ENCODE measurements at regions not wholly inside any gene's neighbourhood (a gene's known extent, or its start where the extent isn't known, plus 50 kb on each side); places are given as distances from the start of the nearest gene placed in this dataset.

GRCh38 chr5:110288766-110289511 is 437.5 kb downstream of the TMEM232 start:
- H3K27ac ChIP-seq: no peak overlapping the region
- intact Hi-C loops (cut with DNase I): no loop called here
- WGBS, 4 donors: 67 to 85% (median 78%) methylated on average over 3 of the region's 3 CpGs
- no peaks in the 10 kb centered on the region for H3K4me1 ChIP-seq (replicated peaks in 1 of 2)
- TF ChIP-seq POLR2A (IDR thresholded peaks at IDR 0.05): no peak
- no peaks in the 10 kb centered on the region for H3K27me3 ChIP-seq
- no peak for DNase-seq
- no peak overlapping the region for H3K4me3 ChIP-seq
- no peaks in the 10 kb centered on the region for H3K9me3 ChIP-seq (replicated peaks in 1 of 3)
- no peaks in the 10 kb centered on the region for H3K36me3 ChIP-seq (replicated peaks in 1 of 2)

GRCh38 chr5:110289512-110289810 is 437.0 kb downstream of the TMEM232 start:
- WGBS, 4 donors: 42 to 58% (median 51%) methylated on average over 2 of the region's 2 CpGs
- H3K36me3 ChIP-seq (replicated peaks in 1 of 2): no peaks in the 10 kb centered on the region
- TF ChIP-seq POLR2A (IDR thresholded peaks at IDR 0.05) (no peak), CTCF (IDR thresholded peaks at IDR 0.05) (no peak)
- H3K9me3 ChIP-seq (replicated peaks in 1 of 3): no peaks in the 10 kb centered on the region
- no peak overlapping the region for H3K4me3 ChIP-seq
- DNase-seq: no peak
- no peak overlapping the region for H3K27ac ChIP-seq
- no peaks in the 10 kb centered on the region for H3K4me1 ChIP-seq (replicated peaks in 1 of 2)
- no peaks in the 10 kb centered on the region for H3K27me3 ChIP-seq
- intact Hi-C loops (cut with DNase I): no loop called here

GRCh38 chr5:110290542-110290941 is 435.9 kb downstream of the TMEM232 start:
- H3K4me3 ChIP-seq: no peak overlapping the region
- 45 to 85% (median 68%) methylated on average over 1 of the region's 1 CpG for WGBS, 4 donors
- H3K27me3 ChIP-seq: no peaks in the 10 kb centered on the region
- no peaks in the 10 kb centered on the region for H3K36me3 ChIP-seq (replicated peaks in 1 of 2)
- intact Hi-C loops (cut with DNase I): no loop called here
- no peak for TF ChIP-seq POLR2A (IDR thresholded peaks at IDR 0.05)
- TF ChIP-seq CTCF (IDR thresholded peaks at IDR 0.05): no peak
- no peaks in the 10 kb centered on the region for H3K4me1 ChIP-seq (replicated peaks in 1 of 2)
- no peak for DNase-seq
- no peaks in the 10 kb centered on the region for H3K9me3 ChIP-seq (replicated peaks in 1 of 3)
- no peak overlapping the region for H3K27ac ChIP-seq

GRCh38 chr5:110294281-110294680 is 432.2 kb downstream of the TMEM232 start:
- Histone ChIP-seq H3K4me1 (replicated peaks in 1 of 2) (no peaks in the 10 kb centered on the region), H3K36me3 (replicated peaks in 1 of 2) (no peaks in the 10 kb centered on the region), H3K27ac (no peak overlapping the region), H3K4me3 (no peak overlapping the region), H3K9me3 (replicated peaks in 1 of 3) (no peaks in the 10 kb centered on the region), H3K27me3 (no peaks in the 10 kb centered on the region)
- intact Hi-C loops (cut with DNase I): no loop called here
- 88 to 95% (median 91%) methylated on average over 3 of the region's 3 CpGs for WGBS, 4 donors
- no peak for DNase-seq
- TF ChIP-seq CTCF (IDR thresholded peaks at IDR 0.05) (no peak), POLR2A (IDR thresholded peaks at IDR 0.05) (no peak)

GRCh38 chr5:110297152-110297670 is 429.3 kb downstream of the TMEM232 start:
- intact Hi-C loops (cut with DNase I): no loop called here
- TF ChIP-seq POLR2A (IDR thresholded peaks at IDR 0.05) (no peak), CTCF (IDR thresholded peaks at IDR 0.05) (no peak)
- no peaks in the 10 kb centered on the region for H3K27me3 ChIP-seq
- no peak overlapping the region for H3K27ac ChIP-seq
- no peaks in the 10 kb centered on the region for H3K9me3 ChIP-seq (replicated peaks in 1 of 3)
- 40 to 50% (median 49%) methylated on average over 3 of the region's 3 CpGs for WGBS, 4 donors
- no peaks in the 10 kb centered on the region for H3K36me3 ChIP-seq (replicated peaks in 1 of 2)
- no peak overlapping the region for H3K4me3 ChIP-seq
- H3K4me1 ChIP-seq (replicated peaks in 1 of 2): no peaks in the 10 kb centered on the region
- no peak for DNase-seq

Measured in adrenal gland (tissue), 9 donors.